HG03025 (cell line): ENCODE measurements at regions not wholly inside any gene's neighbourhood (a gene's known extent, or its start where the extent isn't known, plus 50 kb on each side); places are given as distances from the start of the nearest gene placed in this dataset.

Experiments used
- ATAC-seq: cut with Tn5 transposase; IDR thresholded peaks from one replicate; pipeline ENCODE4 v1.9.1; 2021; ENCODE audit warnings: mild to moderate bottlenecking, moderate library complexity; ENCODE audit not compliant: unreplicated experiment, low FRiP score

- ATAC-seq = no peak
Observed at GRCh38 chr1:168958562-168959289, 147.8 kb upstream of the ATP1B1 start.

GRCh38 chr1:168959382-168959781 lies 147.1 kb upstream of the ATP1B1 start:
- no peak for ATAC-seq

GRCh38 chr1:168960114-168960513 lies 146.4 kb upstream of the ATP1B1 start:
- no peak for ATAC-seq

- no peak for ATAC-seq
Observed at GRCh38 chr1:168960595-168960994, 145.9 kb upstream of the ATP1B1 start.

GRCh38 chr1:168963601-168964000 lies 142.9 kb upstream of the ATP1B1 start:
- ATAC-seq = no peak

- no peak for ATAC-seq
Observed at GRCh38 chr1:168964478-168964877, 142.0 kb upstream of the ATP1B1 start.

- ATAC-seq = no peak
Observed at GRCh38 chr1:168966217-168966616, 140.3 kb upstream of the ATP1B1 start.

- no peak for ATAC-seq
Observed at GRCh38 chr1:168966636-168967035, 139.9 kb upstream of the ATP1B1 start.

GRCh38 chr1:168970926-168971659 lies 135.4 kb upstream of the ATP1B1 start:
- ATAC-seq = no peak

GRCh38 chr1:168972225-168972624 lies 134.3 kb upstream of the ATP1B1 start:
- ATAC-seq = no peak

- no peak for ATAC-seq
Observed at GRCh38 chr1:168972887-168973286, 133.6 kb upstream of the ATP1B1 start.

GRCh38 chr1:168974117-168974516 lies 132.4 kb upstream of the ATP1B1 start:
- ATAC-seq = no peak

GRCh38 chr1:168974611-168975010 lies 131.9 kb upstream of the ATP1B1 start:
- ATAC-seq = no peak

GRCh38 chr1:168976267-168976666 lies 130.2 kb upstream of the ATP1B1 start:
- ATAC-seq = no peak

GRCh38 chr1:168977618-168978017 lies 128.9 kb upstream of the ATP1B1 start:
- ATAC-seq = no peak

- no peak for ATAC-seq
Observed at GRCh38 chr1:168979276-168979675, 127.2 kb upstream of the ATP1B1 start.

- no peak for ATAC-seq
Observed at GRCh38 chr1:168980180-168980579, 126.3 kb upstream of the ATP1B1 start.

GRCh38 chr1:168980656-168981055 lies 125.8 kb upstream of the ATP1B1 start:
- no peak for ATAC-seq

- ATAC-seq = no peak
Observed at GRCh38 chr1:168982778-168983177, 123.7 kb upstream of the ATP1B1 start.

GRCh38 chr1:168987330-168987729 lies 119.2 kb upstream of the ATP1B1 start:
- ATAC-seq = no peak

- no peak for ATAC-seq
Observed at GRCh38 chr1:168987923-168988322, 118.6 kb upstream of the ATP1B1 start.

- ATAC-seq = no peak
Observed at GRCh38 chr1:168989985-168990384, 116.5 kb upstream of the ATP1B1 start.
